Omental fat pad (tissue), 3 donors: ENCODE measurements at regions not wholly inside any gene's neighbourhood (a gene's known extent, or its start where the extent isn't known, plus 50 kb on each side); places are given as distances from the start of the nearest gene placed in this dataset.

Source experiments
- ATAC-seq: fragments of 150-250 bp; one replicate; pipeline ENCODE4 v1.9.1; 2016; ENCODE audit warnings: mild to moderate bottlenecking, moderate library complexity; ENCODE audit not compliant: low FRiP score
- DNase-seq: peaks from one replicate; pipeline ENCODE4 v3.0.0-alpha.2; 2019; ENCODE audit warnings: low spot score
- TF ChIP-seq, protein P1 (sequence below), 3 donors: fragments of 450-650 bp; IDR thresholded peaks; one replicate each; pipeline ENCODE4 v1.5.1; 2016 to 2017; ENCODE audit warnings: antibody characterized with exemption in 3 of 3, mild to moderate bottlenecking in 3 of 3, moderate library complexity in 2 of 3

- DNase-seq (no peak), ATAC-seq (no peak)
- TF ChIP-seq, protein P1, sequence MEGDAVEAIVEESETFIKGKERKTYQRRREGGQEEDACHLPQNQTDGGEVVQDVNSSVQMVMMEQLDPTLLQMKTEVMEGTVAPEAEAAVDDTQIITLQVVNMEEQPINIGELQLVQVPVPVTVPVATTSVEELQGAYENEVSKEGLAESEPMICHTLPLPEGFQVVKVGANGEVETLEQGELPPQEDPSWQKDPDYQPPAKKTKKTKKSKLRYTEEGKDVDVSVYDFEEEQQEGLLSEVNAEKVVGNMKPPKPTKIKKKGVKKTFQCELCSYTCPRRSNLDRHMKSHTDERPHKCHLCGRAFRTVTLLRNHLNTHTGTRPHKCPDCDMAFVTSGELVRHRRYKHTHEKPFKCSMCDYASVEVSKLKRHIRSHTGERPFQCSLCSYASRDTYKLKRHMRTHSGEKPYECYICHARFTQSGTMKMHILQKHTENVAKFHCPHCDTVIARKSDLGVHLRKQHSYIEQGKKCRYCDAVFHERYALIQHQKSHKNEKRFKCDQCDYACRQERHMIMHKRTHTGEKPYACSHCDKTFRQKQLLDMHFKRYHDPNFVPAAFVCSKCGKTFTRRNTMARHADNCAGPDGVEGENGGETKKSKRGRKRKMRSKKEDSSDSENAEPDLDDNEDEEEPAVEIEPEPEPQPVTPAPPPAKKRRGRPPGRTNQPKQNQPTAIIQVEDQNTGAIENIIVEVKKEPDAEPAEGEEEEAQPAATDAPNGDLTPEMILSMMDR (IDR thresholded peaks at IDR 0.05) = no peak
Measured at GRCh38 chr4:180430283-180430682, 1812.9 kb upstream of the TENM3 start.

GRCh38 chr4:180434131-180434895, 1808.9 kb upstream of the TENM3 start:
- ATAC-seq (no peak), DNase-seq (no peak)
- TF ChIP-seq, protein P1 (IDR thresholded peaks at IDR 0.05) = no peak

- TF ChIP-seq, protein P1 (IDR thresholded peaks at IDR 0.05) = no peak
- no peak for ATAC-seq
- DNase-seq = no peak
Measured at GRCh38 chr4:180436361-180436760, 1806.8 kb upstream of the TENM3 start.

GRCh38 chr4:180437601-180438000, 1805.6 kb upstream of the TENM3 start:
- TF ChIP-seq, protein P1 (IDR thresholded peaks at IDR 0.05) = no peak
- ATAC-seq (no peak), DNase-seq (no peak)

GRCh38 chr4:180448306-180448705, 1794.9 kb upstream of the TENM3 start:
- TF ChIP-seq, protein P1 (IDR thresholded peaks at IDR 0.05) = no peak
- DNase-seq (no peak), ATAC-seq (no peak)

DNA sequence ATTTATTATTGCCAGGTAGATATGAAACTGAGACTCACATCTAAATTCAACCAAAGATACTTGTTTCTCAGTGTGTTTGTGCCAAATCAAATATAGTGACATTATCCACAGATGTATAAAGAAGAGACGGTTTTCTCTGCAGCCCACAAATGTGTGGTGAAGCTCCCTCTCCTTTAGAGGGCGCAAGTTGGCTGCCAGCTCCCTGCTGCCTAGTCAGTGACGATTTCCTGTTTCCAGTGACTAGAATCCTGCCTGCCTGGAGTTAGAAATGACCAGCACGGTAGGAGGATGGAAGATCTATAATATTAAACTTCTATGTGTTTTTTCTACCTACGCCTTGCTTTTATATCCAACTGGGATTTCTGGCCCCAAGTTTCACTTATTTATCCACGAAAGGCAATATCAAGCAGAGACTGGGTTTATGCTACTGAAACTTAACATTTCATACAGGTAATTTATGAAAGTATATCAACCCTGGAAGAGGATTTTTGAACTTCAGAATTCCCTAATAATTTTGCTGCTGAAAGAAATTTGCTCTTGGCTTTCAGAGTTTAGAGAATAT, 1793.7 kb upstream of the TENM3 start:
- TF ChIP-seq, protein P1 (IDR thresholded peaks at IDR 0.05) = no peak
- ATAC-seq (no peak), DNase-seq (no peak)

DNA sequence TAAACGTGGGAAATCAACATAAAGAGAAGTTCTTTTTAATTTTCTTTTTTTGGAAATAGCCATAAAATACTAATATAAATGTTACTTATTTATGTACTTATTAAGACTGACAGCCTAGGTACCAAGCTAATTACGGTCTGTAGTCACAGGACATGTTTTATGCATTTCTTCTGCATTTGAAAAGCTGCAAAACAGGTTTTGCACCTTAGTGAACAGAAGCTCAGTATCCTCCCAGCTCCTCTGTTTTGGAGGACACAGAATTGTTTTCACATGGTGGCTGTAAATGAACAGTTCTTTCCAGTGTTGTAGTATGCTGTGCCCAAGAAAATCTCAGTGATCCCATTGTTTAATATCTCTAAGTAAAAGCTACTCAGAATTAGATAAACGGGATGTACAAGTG, 1788.0 kb upstream of the TENM3 start:
- ATAC-seq = no peak
- TF ChIP-seq, protein P1 (IDR thresholded peaks at IDR 0.05) = no peak
- DNase-seq = no peak
